Neural cell (in vitro differentiated cells): ENCODE measurements at regions not wholly inside any gene's neighbourhood (a gene's known extent, or its start where the extent isn't known, plus 50 kb on each side); places are given as distances from the start of the nearest gene placed in this dataset.
A peak's percentile ranks its signal among the peaks of the same experiment; 100 is the strongest.
"Not testable (repeated sequence)": the region's sequence is repeated elsewhere in the genome, so short reads cannot be mapped to it uniquely, and the experiment has no call there.

ENCODE experiments used
- H2AFZ ChIP-seq: fragments of 200-600, 300-800 bp; sonication (generic), shearing (Covaris generic); 2 replicates; pipeline ENCODE4 v1.6.0; 2014; ENCODE audit warnings: low read depth, mild to moderate bottlenecking, antibody characterized with exemption, low read length, moderate library complexity
- H3F3A ChIP-seq: fragments of 200-600 bp; shearing (Covaris generic); 2 replicates; pipeline ENCODE4 v1.6.1; 2016; ENCODE audit warnings: mild to moderate bottlenecking, moderate library complexity, mixed read lengths, antibody characterized with exemption, low read length; ENCODE audit not compliant: insufficient read depth, poor library complexity, severe bottlenecking
- H3K27ac ChIP-seq: fragments of 200-600, 300-800 bp; sonication (generic), shearing (Covaris generic); 2 replicates; pipeline ENCODE4 v1.5.1; 2014; ENCODE audit warnings: mild to moderate bottlenecking, low read length, moderate library complexity
- H3K27me3 ChIP-seq: fragments of 300-800, 200-600 bp; sonication (generic), shearing (Covaris generic); 2 replicates; pipeline ENCODE4 v1.6.0; 2014; ENCODE audit warnings: mild to moderate bottlenecking, low read depth, low read length, moderate library complexity; ENCODE audit not compliant: insufficient read depth
- H3K36me3 ChIP-seq: fragments of 300-800, 200-600 bp; sonication (generic), shearing (Covaris generic); 2 replicates; pipeline ENCODE4 v1.5.1; 2014; ENCODE audit warnings: mild to moderate bottlenecking, antibody characterized with exemption, low read length, moderate library complexity; ENCODE audit not compliant: insufficient read depth
- H3K4me2 ChIP-seq: fragments of 300-800, 200-600 bp; sonication (generic), shearing (Covaris generic); 2 replicates; pipeline ENCODE4 v1.6.0; 2014; ENCODE audit warnings: mild to moderate bottlenecking, low read length
- H3K4me3 ChIP-seq: fragments of 300-800, 200-600 bp; sonication (generic), shearing (Covaris generic); 2 replicates; pipeline ENCODE4 v1.5.1; 2014; ENCODE audit warnings: mild to moderate bottlenecking, low read length, moderate library complexity
- H3K79me2 ChIP-seq: fragments of 200-600 bp; shearing (Covaris generic); replicated peaks from 2 replicates; pipeline ENCODE4 v1.6.0; 2014; ENCODE audit warnings: mild to moderate bottlenecking, low read length, moderate library complexity; ENCODE audit not compliant: insufficient read depth
- H3K9ac ChIP-seq: fragments of 300-800, 200-600 bp; sonication (generic), shearing (Covaris generic); 2 replicates; pipeline ENCODE4 v1.6.1; 2016; ENCODE audit warnings: mild to moderate bottlenecking, low read length, mixed read lengths
- H3K9me2 ChIP-seq: fragments of 200-600 bp; shearing (Covaris generic); 2 replicates; pipeline ENCODE4 v1.6.1; 2016; ENCODE audit warnings: mild to moderate bottlenecking, low read length, mixed read lengths; ENCODE audit not compliant: insufficient read depth
- H3K9me3 ChIP-seq: fragments of 200-600, 300-800 bp; sonication (generic), shearing (Covaris generic); 2 replicates; pipeline ENCODE4 v1.6.1; 2016; ENCODE audit warnings: mild to moderate bottlenecking, mixed run types, low read length, moderate library complexity, mixed read lengths
- H4K20me1 ChIP-seq: fragments of 200-600 bp; shearing (Covaris generic); 2 replicates; pipeline ENCODE4 v1.6.1; 2016; ENCODE audit warnings: mild to moderate bottlenecking, mixed run types; ENCODE audit not compliant: insufficient read depth
- EP300 ChIP-seq: fragments of 450-650 bp; conservative IDR thresholded peaks from 2 replicates; pipeline ENCODE4 v1.6.1; 2014; ENCODE audit warnings: antibody characterized with exemption, mild to moderate bottlenecking, moderate library complexity; ENCODE audit not compliant: poor library complexity, severe bottlenecking
- EZH2 ChIP-seq: fragments of 200-600, 300-800 bp; shearing (Covaris generic), sonication (generic); IDR thresholded peaks from 2 replicates; pipeline ENCODE4 v1.6.1; 2014; ENCODE audit warnings: antibody characterized with exemption, low read length, borderline replicate concordance, mild to moderate bottlenecking; ENCODE audit not compliant: insufficient read depth, poor library complexity, severe bottlenecking
- MXI1 ChIP-seq: fragments of 450-650 bp; conservative IDR thresholded peaks from 2 replicates; pipeline ENCODE4 v1.6.1; 2014; ENCODE audit warnings: antibody characterized with exemption, mild to moderate bottlenecking; ENCODE audit not compliant: poor library complexity, severe bottlenecking
- POLR2AphosphoS5 ChIP-seq: IDR thresholded peaks from 2 replicates; pipeline ENCODE4 v1.6.1; 2012
- RAD21 ChIP-seq: fragments of 450-650 bp; conservative IDR thresholded peaks from 2 replicates; pipeline ENCODE4 v1.6.1; 2014; ENCODE audit warnings: antibody characterized with exemption, mild to moderate bottlenecking, moderate library complexity
- SMC3 ChIP-seq: fragments of 450-650 bp; conservative IDR thresholded peaks from 2 replicates; pipeline ENCODE4 v1.6.1; 2014; ENCODE audit warnings: antibody characterized with exemption, mild to moderate bottlenecking, moderate library complexity; ENCODE audit not compliant: poor library complexity
- TAF1 ChIP-seq: IDR thresholded peaks from 2 replicates; pipeline ENCODE4 v1.6.1; 2012; ENCODE audit warnings: low read depth
- TF ChIP-seq, protein P1 (sequence below): IDR thresholded peaks from 2 replicates; pipeline ENCODE4 v1.6.1; 2012; ENCODE audit warnings: borderline replicate concordance
- TF ChIP-seq, protein P2 (sequence below): fragments of 450-650 bp; IDR thresholded peaks from 2 replicates; pipeline ENCODE4 v1.5.1; 2014; ENCODE audit warnings: antibody characterized with exemption, mild to moderate bottlenecking, moderate library complexity; ENCODE audit not compliant: poor library complexity, severe bottlenecking

DNA sequence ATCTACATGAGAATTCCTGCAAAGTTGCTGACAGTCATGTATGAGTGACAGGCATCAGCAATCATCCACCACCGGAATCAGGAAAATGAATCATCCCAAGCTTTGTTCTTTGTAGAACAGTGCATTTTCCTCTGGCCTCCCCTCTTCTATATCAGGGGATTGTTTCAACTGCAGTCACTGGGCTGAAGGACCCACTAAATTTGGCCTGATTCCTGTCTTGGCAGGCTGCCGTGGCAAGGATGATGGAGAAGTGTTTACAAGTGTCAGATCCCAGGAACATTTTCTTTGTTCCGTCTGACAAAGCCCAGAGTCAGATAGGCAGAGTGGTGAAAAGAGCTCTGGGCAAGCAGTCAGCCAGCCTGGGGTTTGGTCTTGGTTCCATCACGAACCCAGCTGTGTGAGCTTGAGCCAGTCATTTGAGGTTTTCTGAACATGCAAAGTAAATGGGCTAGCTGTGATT is 175.1 kb upstream of the TSC22D2 start:
- no peak for TF ChIP-seq MXI1
- TF ChIP-seq POLR2AphosphoS5 = no peak
- TF ChIP-seq, protein P1, sequence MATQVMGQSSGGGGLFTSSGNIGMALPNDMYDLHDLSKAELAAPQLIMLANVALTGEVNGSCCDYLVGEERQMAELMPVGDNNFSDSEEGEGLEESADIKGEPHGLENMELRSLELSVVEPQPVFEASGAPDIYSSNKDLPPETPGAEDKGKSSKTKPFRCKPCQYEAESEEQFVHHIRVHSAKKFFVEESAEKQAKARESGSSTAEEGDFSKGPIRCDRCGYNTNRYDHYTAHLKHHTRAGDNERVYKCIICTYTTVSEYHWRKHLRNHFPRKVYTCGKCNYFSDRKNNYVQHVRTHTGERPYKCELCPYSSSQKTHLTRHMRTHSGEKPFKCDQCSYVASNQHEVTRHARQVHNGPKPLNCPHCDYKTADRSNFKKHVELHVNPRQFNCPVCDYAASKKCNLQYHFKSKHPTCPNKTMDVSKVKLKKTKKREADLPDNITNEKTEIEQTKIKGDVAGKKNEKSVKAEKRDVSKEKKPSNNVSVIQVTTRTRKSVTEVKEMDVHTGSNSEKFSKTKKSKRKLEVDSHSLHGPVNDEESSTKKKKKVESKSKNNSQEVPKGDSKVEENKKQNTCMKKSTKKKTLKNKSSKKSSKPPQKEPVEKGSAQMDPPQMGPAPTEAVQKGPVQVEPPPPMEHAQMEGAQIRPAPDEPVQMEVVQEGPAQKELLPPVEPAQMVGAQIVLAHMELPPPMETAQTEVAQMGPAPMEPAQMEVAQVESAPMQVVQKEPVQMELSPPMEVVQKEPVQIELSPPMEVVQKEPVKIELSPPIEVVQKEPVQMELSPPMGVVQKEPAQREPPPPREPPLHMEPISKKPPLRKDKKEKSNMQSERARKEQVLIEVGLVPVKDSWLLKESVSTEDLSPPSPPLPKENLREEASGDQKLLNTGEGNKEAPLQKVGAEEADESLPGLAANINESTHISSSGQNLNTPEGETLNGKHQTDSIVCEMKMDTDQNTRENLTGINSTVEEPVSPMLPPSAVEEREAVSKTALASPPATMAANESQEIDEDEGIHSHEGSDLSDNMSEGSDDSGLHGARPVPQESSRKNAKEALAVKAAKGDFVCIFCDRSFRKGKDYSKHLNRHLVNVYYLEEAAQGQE = no peak

DNA sequence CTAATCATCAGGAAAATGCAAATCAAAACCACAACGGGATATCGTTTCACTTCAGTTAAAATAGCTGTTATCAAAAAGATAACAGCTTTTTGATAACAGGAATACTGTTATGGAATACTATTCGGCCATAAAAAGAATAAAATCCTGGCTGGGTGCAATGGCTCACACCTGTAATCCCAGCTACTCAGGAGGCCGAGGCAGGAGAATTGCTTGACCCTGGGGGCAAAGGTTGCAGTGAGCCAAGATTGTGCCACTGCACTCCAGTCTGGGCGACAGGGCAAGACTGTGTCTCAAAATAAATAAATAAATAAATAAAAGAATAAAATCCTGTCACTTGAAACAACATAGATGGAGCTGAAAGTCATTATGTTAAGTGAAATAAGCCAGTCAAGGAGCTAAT is 178.1 kb upstream of the TSC22D2 start:
- Histone ChIP-seq H3K4me2 (no peak overlapping the region), H3K9me2 (no peaks in the 10 kb centered on the region), H3K4me3 (no peak overlapping the region), H3K36me3 (no peaks in the 10 kb centered on the region), H2AFZ (no peak overlapping the region), H3K9me3 (no peaks in the 10 kb centered on the region), H3K27ac (no peak overlapping the region), H3K79me2 (no peaks in the 10 kb centered on the region), H3F3A (no peaks in the 10 kb centered on the region), H3K27me3 (no peaks in the 10 kb centered on the region), H3K9ac (no peak overlapping the region), H4K20me1 (no peaks in the 10 kb centered on the region)
- TF ChIP-seq, protein P1 = no peak
- no peak for TF ChIP-seq MXI1
- TF ChIP-seq EP300 = no peak
- no peak for TF ChIP-seq EZH2
- no peak for TF ChIP-seq TAF1
- no peak for TF ChIP-seq POLR2AphosphoS5
- no peak for TF ChIP-seq RAD21
- no peak for TF ChIP-seq SMC3
- TF ChIP-seq, protein P2, sequence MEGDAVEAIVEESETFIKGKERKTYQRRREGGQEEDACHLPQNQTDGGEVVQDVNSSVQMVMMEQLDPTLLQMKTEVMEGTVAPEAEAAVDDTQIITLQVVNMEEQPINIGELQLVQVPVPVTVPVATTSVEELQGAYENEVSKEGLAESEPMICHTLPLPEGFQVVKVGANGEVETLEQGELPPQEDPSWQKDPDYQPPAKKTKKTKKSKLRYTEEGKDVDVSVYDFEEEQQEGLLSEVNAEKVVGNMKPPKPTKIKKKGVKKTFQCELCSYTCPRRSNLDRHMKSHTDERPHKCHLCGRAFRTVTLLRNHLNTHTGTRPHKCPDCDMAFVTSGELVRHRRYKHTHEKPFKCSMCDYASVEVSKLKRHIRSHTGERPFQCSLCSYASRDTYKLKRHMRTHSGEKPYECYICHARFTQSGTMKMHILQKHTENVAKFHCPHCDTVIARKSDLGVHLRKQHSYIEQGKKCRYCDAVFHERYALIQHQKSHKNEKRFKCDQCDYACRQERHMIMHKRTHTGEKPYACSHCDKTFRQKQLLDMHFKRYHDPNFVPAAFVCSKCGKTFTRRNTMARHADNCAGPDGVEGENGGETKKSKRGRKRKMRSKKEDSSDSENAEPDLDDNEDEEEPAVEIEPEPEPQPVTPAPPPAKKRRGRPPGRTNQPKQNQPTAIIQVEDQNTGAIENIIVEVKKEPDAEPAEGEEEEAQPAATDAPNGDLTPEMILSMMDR = no peak

More for the DNA sequence above, 175.1 kb upstream of the TSC22D2 start:
- H3K9me3 ChIP-seq = no peaks in the 10 kb centered on the region
- H3K4me3 ChIP-seq = peak overlapping the region; percentile 17
- H4K20me1 ChIP-seq = no peaks in the 10 kb centered on the region
- H3F3A ChIP-seq = no peaks in the 10 kb centered on the region
- peak overlapping the region; percentile 66 for H3K27ac ChIP-seq
- H3K4me2 ChIP-seq = no peak overlapping the region
- no peaks in the 10 kb centered on the region for H3K36me3 ChIP-seq
- H3K9ac ChIP-seq = peak overlapping the region; percentile 39
- no peaks in the 10 kb centered on the region for H3K79me2 ChIP-seq
- no peak overlapping the region for H2AFZ ChIP-seq
- no peaks in the 10 kb centered on the region for H3K9me2 ChIP-seq
- H3K27me3 ChIP-seq = no peaks in the 10 kb centered on the region

DNA sequence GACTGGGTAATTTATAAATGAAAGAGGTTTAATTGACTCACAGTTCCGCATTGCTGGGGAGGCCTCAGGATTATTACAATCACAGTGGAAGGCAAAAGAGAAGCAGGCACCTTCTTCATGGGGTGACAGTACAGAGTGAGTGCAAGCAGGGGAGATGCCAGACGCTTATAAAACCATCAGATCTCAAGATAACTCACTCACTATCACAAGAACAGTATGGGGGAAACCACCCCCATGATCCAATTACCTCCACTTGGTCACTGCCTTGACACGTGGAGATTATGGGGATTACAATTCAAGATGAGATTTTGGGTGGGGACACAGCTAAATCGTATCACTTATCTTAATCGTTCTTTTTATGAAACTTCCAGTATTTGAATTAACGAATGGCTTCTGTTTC is 179.5 kb upstream of the TSC22D2 start:
- not testable (repeated sequence) for H3K9ac ChIP-seq, H3K79me2 ChIP-seq, H3K36me3 ChIP-seq, H3K4me3 ChIP-seq, H2AFZ ChIP-seq, H3K4me2 ChIP-seq, H3F3A ChIP-seq, H3K9me3 ChIP-seq, H4K20me1 ChIP-seq, H3K9me2 ChIP-seq, H3K27ac ChIP-seq, H3K27me3 ChIP-seq
